ENCODE measurements at regions not wholly inside any gene's neighbourhood (a gene's known extent, or its start where the extent isn't known, plus 50 kb on each side); places are given as distances from the start of the nearest gene placed in this dataset.
"Not testable (repeated sequence)": the region's sequence is repeated elsewhere in the genome, so short reads cannot be mapped to it uniquely, and the experiment has no call there.

DNA sequence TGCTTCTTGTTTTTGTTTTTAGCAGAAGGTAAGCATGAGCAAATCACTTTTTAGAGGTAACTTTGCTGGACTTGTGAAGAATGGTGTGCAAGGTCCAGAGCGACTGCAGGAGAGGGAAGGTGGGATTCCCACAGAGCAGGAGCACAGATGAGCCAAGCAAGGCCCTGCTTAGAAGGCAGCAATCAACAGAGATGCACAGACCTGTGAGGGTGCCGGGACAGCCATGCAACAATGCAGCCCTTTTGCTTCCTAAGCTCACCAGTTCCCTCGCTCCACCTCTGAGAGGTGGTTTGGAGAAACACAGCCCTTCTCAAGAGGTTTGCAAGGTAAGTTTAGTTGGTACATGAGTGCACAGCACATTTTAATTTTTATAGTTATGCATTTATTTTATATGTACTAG, 85.1 kb upstream of the FBXO28 start:
- not testable (repeated sequence) for DNase-seq (ENCODE audit: low read depth)

DNA sequence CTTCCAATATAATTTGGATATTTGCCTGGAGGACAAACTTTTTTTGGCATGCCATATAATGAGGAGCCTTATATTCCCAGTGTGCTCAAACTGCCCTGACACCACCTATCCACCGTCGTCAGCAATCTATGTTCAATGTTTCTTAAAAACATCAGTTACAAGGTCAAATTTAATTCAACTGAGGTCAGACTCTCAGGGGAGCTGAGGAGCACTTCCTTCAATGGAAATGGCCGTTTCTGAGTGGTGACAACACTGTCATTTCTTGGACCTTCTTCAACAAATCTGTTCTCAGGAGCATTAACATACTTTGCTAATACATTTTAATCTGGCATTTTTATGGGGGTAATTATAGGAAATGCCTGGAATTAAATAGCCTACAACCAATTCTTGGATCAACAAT, 90.8 kb upstream of the FBXO28 start:
- DNase-seq (ENCODE audit: low read depth) = not testable (repeated sequence)

DNA sequence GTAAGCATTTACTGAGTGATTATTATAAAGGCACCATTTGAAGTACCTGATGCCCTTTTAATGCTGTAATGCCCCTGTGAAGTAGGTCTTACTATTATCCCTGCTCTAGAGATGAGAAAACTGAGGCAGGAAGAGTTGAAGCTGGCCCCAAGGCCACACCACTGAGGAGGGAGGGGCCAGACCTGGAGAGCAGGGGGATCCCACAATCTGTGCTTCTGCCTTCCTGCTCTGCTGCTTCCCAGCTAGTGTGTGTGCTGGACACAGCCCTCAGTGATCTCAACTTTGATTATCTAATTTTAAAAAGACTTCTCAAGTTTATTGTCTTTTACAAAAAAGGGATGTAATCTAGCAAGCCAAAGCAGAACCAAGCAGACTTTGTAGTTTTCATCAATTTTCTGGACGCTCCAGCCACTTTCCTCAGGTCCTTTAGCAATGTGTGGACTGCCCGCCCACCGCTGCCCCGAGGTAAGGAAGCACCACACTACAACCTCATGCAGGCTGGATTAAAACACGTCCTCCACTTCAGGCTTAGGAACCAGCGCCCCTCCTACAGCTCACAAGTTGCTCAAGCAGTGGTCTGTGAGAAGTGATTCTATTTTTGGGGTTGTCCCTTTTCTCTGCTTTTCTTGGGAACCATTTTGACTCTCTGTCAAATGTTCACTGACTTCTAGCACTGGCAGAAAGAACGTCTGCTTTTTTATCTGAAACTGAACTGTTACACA, 91.5 kb upstream of the FBXO28 start:
- DNase-seq (ENCODE audit: low read depth) = not testable (repeated sequence)

DNA sequence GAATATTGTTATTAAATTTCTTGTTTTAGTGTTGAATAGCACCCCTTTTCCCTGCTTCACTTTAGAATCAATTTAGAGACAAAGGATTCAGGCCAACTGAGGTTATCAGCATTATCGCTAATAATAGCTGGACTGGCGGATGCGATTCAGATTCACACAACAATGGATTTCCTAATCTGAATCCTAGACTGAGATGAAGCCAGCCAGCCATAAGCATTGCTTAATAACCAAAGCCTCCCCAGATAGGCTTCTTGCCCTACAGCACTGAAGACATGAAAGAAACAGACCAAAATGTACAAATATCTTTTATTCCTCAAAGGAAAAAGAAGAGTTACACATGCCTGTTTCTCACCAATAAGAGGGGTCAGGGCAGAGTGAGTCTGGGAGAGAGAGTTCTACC, 94.0 kb upstream of the FBXO28 start:
- DNase-seq (ENCODE audit: low read depth) = not testable (repeated sequence)

DNA sequence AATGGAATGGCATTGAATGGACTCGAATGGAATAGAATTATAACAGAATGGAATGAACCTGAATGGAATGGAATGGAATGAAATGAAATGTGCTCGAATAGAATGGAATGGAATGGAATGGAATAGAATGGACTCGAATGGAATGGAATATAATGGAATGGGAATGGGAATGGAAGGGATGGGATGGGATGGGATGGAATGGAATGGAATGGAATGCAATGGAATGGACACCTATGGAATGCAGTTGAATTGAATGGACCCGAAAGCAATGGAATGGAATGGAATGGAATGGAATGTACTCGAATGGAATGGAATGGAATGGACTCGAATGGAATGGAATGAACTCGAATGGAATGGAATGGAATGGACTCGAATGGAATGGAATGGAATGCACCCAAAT, 98.1 kb upstream of the FBXO28 start:
- DNase-seq (ENCODE audit: low read depth) = not testable (repeated sequence)

DNA sequence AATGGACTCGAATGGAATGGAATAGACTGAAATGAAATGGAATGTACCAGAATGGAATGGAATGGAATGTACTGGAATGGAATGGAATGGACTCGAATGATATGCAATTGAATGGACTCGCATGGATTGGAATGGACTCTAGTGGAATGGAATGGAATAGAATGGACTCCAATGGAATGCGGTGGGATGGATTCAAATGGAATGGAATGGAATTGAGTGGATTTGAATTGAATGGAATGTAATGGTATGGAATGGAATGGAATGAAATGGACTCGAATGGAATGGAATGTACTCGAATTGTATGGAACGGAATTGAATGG, 99.6 kb upstream of the FBXO28 start:
- DNase-seq (ENCODE audit: low read depth) = no peak

DNA sequence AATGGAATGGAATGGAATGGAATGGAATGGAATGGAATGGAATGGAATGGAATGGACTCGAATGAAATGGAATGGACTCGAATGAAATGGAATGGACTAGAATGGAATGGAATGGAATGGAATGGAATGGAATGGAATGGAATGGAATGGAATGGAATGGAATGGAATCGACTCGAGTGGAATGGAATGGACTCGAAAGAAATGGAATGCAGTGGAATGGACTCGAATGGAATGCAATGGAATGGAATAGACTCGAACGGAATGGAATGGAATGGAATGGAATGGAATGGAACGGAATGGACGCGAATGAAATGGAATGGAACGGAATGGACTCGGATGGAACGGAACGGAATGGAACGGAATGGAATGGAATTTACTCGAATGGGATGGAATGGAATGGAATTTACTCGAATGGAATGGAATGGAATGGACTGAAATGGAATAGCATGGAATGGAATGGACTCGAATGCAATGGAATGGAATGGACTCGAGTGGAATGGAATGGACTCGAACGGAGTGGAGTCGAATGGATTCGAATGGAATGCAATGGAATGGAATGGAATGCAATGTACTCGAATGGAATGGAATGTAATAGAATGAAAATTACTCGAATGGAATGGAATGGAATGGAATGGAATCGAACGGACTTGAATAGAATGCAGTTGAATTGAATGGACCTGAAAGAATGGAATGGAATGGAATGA, 100.1 kb upstream of the FBXO28 start:
- not testable (repeated sequence) for DNase-seq (ENCODE audit: low read depth)

DNA sequence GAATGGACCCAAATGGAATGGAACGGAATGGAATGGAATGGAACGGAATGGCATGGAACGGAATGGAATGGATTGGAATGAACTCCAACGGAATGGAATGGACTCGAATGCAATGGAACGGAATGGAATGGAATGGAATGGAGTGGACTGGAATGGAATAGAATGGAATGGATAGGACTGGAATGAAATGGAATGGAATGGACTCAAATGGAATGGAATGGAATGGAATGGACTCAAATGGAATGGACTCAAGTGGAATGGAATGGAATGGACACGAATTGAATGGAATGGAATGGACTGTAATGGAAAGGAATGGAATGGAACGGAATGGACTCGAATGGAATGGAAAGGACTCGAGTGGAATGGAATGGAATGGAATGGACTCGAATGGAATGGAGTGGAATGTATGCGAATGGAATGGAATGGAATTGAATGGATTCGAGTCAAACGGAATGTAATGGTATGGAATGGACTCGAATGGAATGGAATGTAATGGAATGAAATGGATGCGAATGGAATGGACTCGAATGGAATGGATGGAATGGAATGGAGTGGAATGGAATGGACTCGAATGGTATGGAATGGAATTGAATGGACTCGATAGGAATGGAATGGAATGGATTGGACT, 101.0 kb upstream of the FBXO28 start:
- not testable (repeated sequence) for DNase-seq (ENCODE audit: low read depth)

DNA sequence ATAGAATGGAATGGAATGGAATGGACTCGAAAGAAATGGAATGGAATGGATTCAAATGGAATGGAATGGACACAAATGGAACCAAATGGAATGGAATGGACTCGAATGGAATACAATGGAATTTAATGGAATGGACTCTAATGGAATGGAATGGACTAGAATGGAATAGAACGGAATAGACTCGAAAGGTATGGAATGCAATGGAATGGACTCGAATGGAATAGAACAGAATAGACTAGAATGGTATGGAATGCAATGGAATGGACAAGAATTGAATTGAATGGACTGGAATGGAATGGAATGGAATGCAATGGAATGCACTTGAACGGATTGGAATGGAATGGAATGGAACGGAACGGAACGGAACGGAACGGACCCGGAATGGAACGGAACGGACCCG, 101.7 kb upstream of the FBXO28 start:
- not testable (repeated sequence) for DNase-seq (ENCODE audit: low read depth)

DNA sequence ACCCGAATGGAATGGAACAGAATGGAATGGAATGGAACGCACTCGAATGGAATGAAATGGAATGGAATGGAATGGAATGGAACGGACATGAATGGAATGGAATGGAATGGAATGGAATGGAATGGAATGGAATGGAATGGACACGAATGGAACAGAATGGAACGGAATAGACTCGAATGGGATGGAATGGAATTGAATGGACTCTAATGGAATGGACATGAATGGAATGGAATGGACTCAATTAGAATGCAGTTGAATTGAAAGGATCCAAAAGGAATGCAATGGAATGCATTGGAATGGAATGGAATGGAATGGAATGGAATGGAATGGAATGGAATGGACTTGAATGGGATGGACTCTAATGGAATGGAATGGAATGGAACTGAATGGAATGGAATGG, 102.2 kb upstream of the FBXO28 start:
- not testable (repeated sequence) for DNase-seq (ENCODE audit: low read depth)

DNA sequence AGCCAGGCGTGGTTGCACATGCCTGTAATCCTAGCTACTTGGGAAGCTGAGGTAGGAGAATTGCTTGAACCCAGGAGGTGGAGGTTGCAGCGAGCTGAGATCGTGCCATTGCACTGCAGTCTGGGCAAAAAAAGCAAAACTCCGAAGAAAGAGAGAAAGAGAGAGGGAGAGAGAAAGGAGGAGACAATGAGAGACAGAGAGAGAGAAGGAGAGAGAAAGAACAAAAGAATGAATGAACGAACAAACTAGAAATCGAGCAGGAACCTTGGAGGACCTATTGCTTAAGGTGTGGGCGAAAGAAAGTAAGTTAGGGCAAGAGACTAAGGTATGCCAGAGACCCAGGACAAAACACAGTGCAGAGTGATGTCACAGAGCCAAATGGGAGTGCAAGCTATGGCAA, 102.8 kb upstream of the FBXO28 start:
- DNase-seq (ENCODE audit: low read depth) = not testable (repeated sequence)

DNA sequence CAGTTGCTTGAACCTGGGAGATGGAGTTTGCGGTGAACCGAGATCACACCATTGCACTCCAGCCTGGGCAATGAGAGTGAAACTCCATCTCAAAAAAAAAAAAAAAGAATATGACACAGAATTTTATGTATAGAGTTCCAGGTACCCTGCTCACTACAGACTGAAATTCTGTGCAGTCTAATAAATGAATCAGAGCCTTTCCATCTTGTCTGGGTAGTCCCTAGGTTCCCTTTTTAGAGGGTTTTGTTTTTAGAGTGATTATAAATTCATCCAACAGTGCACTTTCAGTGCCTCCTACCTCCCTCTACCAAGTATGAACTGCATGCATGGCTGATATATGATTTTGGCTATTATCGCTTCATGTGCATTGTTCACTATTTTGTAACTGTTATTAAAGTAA, 107.9 kb upstream of the FBXO28 start:
- not testable (repeated sequence) for DNase-seq (ENCODE audit: low read depth)

DNA sequence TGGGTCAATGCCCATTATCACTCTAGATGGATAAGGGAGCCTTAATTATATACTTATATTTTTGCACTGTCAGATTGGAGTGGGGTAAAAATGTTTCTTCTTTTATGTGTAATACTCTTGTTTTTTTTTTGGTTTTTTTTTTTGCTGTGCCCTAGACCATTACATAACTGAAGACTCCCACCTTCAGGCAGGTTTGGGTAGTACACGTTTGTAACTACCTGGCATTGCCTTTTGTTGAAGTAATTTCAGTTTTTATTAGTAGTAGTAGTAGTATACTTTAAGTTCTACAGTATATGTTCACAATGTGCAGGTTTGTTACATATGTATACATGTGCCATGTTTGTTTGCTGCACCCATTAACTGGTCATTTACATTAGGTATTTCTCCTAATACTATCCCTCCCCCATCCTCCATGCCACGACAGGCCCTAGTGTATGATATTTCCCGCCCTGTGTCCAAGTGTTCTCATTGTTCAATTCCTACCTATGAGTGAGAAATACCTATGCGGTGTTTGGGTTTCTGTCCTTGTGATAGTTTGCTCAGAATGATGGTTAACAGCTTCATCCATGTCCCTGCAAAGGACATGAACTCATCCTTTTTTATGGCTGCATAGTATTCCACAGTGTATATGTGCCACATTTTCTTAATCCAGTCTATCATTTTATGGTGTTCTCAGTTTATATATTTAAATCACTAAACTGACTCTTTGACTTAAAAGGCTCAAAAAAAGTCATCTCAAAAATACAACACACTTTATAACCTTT, 109.2 kb upstream of the FBXO28 start:
- DNase-seq (ENCODE audit: low read depth) = not testable (repeated sequence)

DNA sequence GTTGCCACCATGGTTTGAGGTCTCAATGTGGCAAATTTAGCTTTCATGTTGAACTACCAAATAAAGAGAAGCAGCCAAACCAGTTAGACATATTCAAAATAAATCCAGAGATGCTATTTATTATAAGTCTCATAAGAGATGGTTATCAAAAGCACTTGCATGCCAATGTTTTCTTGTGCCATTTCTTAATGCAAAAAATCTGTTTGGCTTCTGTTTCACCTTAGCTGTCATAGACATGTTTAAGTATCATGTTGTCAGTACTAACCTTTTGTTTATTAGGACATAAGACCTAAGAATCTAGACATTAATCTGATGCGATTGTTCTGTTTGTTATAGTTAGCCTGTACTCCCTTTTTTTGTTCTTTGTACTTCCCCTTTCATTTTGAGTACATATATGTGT, 110.0 kb upstream of the FBXO28 start:
- not testable (repeated sequence) for DNase-seq (ENCODE audit: low read depth)

DNA sequence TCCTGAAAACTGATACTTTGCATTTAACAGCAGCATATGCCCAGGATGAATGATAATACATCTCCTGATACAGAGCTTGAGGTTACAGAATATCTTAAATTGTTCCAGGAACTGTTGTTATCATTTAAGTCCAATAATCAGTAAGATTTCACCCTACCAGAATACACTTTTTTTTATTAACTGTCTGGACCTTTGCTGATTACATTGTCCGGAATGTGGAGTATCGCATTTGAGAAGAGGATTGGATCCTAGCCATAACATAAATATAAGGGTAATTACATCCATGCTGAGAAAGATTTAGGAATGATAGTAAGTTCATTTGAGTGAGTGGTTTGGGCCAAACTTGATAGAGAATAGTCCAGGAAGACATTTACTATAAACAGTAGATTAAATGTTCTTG, 112.2 kb upstream of the FBXO28 start:
- DNase-seq (ENCODE audit: low read depth) = not testable (repeated sequence)

DNA sequence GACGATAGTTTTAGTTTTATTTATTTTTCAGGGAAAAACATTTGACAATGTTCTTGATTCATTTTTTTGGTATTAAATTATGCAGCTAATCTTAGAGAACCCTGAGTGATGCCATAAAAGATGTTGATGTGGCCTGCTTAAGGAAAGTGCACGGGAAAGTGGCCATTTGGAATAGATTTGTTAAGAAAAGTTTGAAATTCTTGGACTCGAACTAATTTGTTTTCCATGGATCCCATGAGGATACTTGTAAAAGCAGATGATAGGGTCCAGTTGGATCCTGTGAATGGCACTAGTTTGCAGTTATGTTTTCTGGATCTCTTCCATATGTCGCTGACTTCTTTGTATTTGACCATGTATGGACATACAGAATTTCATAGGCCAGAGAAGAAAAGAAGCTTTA, 114.2 kb upstream of the FBXO28 start:
- not testable (repeated sequence) for DNase-seq (ENCODE audit: low read depth)

DNA sequence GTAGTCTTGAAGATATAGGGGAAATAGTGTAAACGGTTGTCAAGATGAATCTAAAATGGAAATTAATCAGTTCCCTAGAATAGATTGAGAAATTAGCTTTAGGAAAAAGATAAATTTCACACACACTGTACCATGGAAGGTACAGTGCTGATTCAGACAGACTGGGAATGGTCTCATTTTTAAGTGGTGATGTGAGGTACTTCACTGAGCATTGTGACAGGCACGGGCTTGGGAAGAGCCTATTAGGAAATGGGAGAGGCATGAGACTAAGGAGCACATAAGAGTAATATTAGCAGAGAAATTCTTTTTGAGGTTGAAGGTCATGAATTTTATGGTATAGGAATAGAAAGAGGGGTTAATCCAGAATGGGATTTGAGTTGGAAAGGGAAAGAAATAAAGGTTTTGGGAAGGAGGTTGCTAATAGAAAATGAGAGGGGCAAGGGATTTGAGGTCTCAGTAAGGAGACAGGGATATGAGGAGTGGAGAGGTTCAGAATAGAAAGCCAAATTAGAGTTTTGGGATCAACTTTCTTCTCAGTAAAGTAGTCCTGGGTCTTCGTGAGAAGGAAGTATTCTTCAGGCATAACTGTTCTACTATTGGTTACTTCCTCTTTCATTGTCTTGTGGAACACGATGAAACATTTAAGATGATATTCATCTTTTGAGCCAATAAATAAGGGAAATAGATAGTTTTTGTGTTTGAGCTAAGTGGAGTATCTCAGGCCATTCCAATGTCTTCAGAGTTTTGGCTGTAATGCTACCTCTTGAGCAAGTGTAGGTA, 115.0 kb upstream of the FBXO28 start:
- not testable (repeated sequence) for DNase-seq (ENCODE audit: low read depth)

DNA sequence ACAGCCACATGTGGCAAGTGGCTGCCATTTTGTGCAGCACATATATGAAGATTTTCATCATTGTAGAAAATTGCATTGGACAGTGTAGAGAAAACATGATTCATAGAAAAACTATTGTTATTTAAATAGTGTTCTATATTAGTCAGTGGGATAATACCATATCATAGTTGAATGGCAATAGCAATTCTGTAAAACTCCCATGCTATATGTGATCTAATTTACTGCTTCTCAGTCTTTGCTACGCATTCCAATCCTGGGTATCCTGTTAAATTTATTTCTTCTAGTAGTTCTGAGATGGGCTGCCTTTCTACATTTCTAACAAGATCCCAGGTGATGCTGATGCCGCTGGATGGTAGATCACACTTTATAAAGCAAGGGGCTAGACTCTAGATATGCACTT, 117.5 kb upstream of the FBXO28 start:
- DNase-seq (ENCODE audit: low read depth) = not testable (repeated sequence)

DNA sequence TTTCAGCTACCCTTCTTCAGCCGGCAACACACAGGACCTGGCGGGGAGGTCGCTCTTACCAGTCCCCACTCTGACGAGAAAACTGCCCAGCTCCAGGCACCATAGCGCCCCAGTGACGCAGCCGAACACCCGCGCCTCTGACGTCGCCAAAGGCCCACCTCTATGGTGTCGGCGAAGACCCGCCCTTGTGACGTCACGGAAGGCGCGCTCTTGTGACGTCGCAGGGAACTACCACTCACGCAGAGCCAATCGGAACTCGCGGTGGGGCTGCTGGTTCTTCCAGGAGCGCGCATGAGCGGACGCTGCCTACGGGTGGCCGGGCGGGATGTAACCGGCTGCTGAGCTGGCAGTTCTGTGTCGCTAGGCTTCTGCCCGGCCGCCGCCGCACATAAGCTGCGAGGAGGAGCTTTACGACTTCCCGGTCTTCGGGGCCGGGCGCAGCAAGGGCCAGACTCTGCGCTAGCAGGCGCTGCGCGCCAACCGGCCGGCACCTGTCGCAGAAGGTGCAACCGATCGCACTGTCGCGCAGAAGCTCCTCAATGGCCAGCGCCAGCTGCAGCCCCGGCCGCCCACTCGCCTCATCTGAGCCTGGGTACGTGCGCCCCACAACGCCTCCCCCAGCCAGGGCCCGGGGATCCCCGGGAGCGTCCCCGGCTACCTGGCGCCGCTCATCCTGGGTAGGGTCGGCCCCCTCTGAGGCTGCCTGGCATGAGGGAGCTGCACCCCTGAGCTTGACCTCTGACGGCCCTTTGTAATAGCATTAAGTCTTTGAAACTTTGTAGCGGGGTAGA, 121.3 kb upstream of the FBXO28 start:
- DNase-seq (ENCODE audit: low read depth) = peak; percentile 100

DNA sequence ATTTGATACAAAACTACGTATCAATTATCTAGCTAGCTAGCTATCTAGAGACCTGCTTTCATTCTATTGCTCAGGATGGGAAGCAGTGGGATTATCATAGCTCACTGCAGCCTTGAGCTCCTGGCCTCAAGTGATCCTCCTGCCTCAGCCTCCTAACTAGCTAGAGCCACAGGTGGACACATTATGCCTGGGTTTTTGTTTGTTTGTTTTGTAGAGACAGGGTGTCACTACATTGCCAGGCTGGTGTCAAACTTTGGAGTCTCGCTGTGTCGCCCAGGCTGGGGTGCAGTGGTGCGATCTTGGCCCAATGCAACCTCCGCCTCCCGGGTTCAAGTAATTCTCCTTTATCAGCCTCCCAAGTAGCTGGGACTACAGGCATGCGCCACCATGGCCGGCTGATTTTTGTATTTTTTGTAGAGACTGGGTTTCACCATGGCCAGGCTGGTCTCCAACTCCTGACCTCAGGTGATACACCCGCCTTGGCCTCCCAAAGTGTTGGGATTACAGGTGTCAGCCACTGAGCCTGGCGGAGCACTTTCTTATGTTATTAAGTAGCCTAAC, 122.5 kb upstream of the FBXO28 start:
- DNase-seq (ENCODE audit: low read depth) = not testable (repeated sequence)

DNA sequence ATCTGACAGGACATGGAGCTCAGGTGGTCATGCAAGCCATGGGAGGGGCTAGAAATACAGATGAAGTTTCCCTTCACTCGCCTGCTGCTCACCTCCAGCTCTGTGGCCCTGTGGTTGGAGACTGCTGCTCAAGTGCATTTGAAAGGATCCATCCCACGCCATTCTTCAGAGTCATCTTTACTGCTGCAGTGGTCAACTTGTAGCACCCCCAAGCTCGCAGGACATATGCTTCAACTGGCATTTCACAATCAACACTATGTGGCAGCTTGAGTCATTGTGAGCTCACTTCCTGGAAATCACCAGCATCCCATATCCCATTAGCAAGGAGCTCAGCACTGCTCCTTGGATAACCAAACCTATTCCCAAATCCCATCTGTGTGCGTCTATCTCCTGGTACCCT, 116.2 kb upstream of the TP53BP2 start:
- not testable (repeated sequence) for DNase-seq (ENCODE audit: low read depth)
